HL-60 (cell line): ENCODE measurements at regions not wholly inside any gene's neighbourhood (a gene's known extent, or its start where the extent isn't known, plus 50 kb on each side); places are given as distances from the start of the nearest gene placed in this dataset.

ENCODE experiments used
- DNase-seq, 2 experiments: peaks; one replicate each; pipeline ENCODE4 v3.0.0-alpha.2; 2010 to 2020; ENCODE audit warnings: low read depth in 1 of 2, low spot score in 1 of 2
- H3K27ac ChIP-seq: fragments of 250-450 bp; sonication (Bioruptor Pico); replicated peaks from 2 replicates; pipeline ENCODE4 v1.5.1; 2020; ENCODE audit warnings: mild to moderate bottlenecking, moderate library complexity
- H3K27me3 ChIP-seq: fragments of 250-450 bp; sonication (Bioruptor Pico); 2 replicates; pipeline ENCODE4 v1.5.1; 2021; ENCODE audit warnings: mild to moderate bottlenecking, moderate library complexity; ENCODE audit not compliant: insufficient read depth, poor library complexity, severe bottlenecking
- H3K4me3 ChIP-seq: replicated peaks from 2 replicates; pipeline ENCODE4 v1.5.1; 2011; ENCODE audit warnings: mild to moderate bottlenecking, control low read depth, low read length; ENCODE audit not compliant: insufficient read depth
- GABPA ChIP-seq: IDR thresholded peaks from 2 replicates; pipeline ENCODE4 v1.6.1; 2012; ENCODE audit warnings: low read depth
- POLR2AphosphoS5 ChIP-seq: IDR thresholded peaks from 2 replicates; pipeline ENCODE4 v1.6.1; 2012; ENCODE audit warnings: low read depth
- SPI1 ChIP-seq: IDR thresholded peaks from 2 replicates; pipeline ENCODE4 v1.6.1; 2012; ENCODE audit warnings: low read depth, mild to moderate bottlenecking, borderline replicate concordance
- TF ChIP-seq, protein P1 (sequence below): IDR thresholded peaks from 2 replicates; pipeline ENCODE4 v1.6.1; 2012; ENCODE audit warnings: low read depth; ENCODE audit not compliant: insufficient replicate concordance
- TF ChIP-seq, protein P2 (sequence below): IDR thresholded peaks from one replicate; pipeline ENCODE4 v1.5.1; 2011; ENCODE audit warnings: low read length, control low read depth, inconsistent platforms; ENCODE audit not compliant: insufficient read depth

DNA sequence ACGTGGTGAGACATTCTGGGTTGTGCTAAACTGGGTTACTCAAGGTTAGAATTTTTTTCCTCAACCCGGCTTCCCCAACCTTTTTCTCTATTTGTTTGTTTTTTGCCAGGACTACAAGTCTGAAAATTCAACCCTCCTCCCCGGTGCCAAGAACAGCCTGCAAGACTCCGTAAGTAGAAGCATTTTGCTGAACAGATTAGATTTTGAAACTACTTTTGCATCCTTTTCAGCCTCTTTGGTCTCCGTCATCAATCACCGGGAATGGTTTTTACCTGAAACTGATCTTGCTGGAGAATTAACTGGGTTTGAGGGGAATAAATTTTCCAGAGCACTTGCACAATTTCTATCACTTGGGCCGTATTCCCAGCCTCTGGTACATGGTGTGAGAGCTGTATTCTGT is 501.2 kb upstream of the EEF2KMT start:
- Histone ChIP-seq H3K27me3 (no peaks in the 10 kb centered on the region), H3K4me3 (no peak overlapping the region), H3K27ac (no peak overlapping the region)
- TF ChIP-seq, protein P1, sequence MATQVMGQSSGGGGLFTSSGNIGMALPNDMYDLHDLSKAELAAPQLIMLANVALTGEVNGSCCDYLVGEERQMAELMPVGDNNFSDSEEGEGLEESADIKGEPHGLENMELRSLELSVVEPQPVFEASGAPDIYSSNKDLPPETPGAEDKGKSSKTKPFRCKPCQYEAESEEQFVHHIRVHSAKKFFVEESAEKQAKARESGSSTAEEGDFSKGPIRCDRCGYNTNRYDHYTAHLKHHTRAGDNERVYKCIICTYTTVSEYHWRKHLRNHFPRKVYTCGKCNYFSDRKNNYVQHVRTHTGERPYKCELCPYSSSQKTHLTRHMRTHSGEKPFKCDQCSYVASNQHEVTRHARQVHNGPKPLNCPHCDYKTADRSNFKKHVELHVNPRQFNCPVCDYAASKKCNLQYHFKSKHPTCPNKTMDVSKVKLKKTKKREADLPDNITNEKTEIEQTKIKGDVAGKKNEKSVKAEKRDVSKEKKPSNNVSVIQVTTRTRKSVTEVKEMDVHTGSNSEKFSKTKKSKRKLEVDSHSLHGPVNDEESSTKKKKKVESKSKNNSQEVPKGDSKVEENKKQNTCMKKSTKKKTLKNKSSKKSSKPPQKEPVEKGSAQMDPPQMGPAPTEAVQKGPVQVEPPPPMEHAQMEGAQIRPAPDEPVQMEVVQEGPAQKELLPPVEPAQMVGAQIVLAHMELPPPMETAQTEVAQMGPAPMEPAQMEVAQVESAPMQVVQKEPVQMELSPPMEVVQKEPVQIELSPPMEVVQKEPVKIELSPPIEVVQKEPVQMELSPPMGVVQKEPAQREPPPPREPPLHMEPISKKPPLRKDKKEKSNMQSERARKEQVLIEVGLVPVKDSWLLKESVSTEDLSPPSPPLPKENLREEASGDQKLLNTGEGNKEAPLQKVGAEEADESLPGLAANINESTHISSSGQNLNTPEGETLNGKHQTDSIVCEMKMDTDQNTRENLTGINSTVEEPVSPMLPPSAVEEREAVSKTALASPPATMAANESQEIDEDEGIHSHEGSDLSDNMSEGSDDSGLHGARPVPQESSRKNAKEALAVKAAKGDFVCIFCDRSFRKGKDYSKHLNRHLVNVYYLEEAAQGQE: no peak
- TF ChIP-seq GABPA: no peak
- TF ChIP-seq POLR2AphosphoS5: no peak
- no peak for TF ChIP-seq SPI1
- DNase-seq: no peak

DNA sequence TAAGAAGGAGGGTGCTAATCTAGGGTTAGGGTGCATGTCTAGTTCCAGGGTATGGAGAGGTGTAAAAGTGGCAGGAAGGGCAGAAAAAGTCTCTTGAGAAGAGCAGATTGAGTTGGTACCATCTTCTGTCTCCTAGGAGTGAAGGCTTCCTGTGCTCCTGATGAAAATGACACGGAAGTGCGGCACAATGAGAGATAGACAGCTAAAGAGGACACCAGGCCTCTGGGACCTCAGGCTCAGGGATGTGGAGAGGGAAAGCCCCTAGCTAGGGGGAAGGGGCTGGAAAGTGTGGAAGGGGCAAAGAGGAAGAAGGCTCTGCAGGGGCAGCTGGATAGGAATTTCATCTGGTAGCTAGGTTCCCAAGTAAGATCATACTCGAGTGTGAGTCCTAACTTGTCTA is 498.3 kb upstream of the EEF2KMT start:
- Histone ChIP-seq H3K27me3 (no peaks in the 10 kb centered on the region), H3K27ac (no peak overlapping the region), H3K4me3 (no peak overlapping the region)
- TF ChIP-seq, protein P1: no peak
- TF ChIP-seq POLR2AphosphoS5 (no peak), SPI1 (no peak), GABPA (no peak)
- TF ChIP-seq, protein P2, sequence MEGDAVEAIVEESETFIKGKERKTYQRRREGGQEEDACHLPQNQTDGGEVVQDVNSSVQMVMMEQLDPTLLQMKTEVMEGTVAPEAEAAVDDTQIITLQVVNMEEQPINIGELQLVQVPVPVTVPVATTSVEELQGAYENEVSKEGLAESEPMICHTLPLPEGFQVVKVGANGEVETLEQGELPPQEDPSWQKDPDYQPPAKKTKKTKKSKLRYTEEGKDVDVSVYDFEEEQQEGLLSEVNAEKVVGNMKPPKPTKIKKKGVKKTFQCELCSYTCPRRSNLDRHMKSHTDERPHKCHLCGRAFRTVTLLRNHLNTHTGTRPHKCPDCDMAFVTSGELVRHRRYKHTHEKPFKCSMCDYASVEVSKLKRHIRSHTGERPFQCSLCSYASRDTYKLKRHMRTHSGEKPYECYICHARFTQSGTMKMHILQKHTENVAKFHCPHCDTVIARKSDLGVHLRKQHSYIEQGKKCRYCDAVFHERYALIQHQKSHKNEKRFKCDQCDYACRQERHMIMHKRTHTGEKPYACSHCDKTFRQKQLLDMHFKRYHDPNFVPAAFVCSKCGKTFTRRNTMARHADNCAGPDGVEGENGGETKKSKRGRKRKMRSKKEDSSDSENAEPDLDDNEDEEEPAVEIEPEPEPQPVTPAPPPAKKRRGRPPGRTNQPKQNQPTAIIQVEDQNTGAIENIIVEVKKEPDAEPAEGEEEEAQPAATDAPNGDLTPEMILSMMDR: no peak
- DNase-seq: no peak

DNA sequence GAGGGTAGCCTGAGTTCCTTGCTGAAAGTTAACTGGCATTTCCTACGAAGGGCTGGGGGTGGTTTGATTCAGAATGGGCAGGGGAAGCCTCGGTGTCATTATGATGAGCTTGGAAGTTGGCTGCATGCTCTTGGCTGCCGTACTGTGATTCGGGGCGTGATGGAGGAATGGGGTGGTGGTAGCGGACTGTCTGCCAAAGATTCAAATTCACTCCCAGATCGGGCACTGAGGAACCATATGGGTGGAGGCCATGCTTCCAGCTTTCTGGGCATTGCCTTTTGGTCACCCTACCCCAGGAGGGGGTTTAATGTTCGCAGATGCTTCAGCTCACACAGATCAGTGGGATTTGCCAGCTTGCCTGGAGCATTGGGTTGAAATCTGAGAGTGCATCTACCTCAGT is 492.8 kb upstream of the EEF2KMT start:
- Histone ChIP-seq H3K4me3 (no peak overlapping the region), H3K27ac (no peak overlapping the region), H3K27me3 (no peaks in the 10 kb centered on the region)
- TF ChIP-seq POLR2AphosphoS5: no peak
- TF ChIP-seq GABPA: no peak
- TF ChIP-seq SPI1: no peak
- TF ChIP-seq, protein P1: no peak
- TF ChIP-seq, protein P2: no peak
- DNase-seq: no peak
